ENCODE measurements at regions not wholly inside any gene's neighbourhood (a gene's known extent, or its start where the extent isn't known, plus 50 kb on each side); places are given as distances from the start of the nearest gene placed in this dataset.

DNA sequence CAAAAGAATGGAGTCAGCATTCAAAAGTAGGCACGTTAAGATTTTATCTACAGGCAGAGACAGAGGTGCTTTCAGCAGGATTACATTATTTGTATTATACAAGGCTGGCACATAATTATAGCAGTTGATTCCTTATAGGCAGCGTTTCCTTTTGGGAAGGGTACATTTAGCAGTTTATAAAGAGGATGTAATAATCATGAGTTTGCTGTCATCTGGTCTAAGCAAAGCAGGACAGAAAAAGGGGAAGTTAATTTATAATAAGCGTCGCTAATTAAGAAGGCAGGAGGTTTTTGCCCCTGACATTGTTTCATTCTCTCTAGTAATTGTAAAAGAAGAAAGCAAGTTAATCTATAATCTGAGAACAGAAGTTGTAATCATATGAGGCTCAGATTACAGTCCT lies 259.9 kb upstream of the MDGA2 start:
- Histone ChIP-seq H3K4me3 (no peak overlapping the region), H3K36me3 (no peaks in the 10 kb centered on the region), H3K27me3 (no peaks in the 10 kb centered on the region), H3K9me3 (no peaks in the 10 kb centered on the region), H3K4me1 (no peaks in the 10 kb centered on the region), H3K27ac (no peak overlapping the region)
- WGBS (ENCODE audit: insufficient coverage, low coverage, low lambda C conversion rate, missing lambda C conversion rate) = 39% methylated on average over 4 of the region's 4 CpGs
- DNase-seq (no peak), ATAC-seq (no peak)
- intact Hi-C loops (cut with DNase I) = no loop called here
- TF ChIP-seq POLR2A (IDR thresholded peaks at IDR 0.05) (no peak), CTCF (IDR thresholded peaks at IDR 0.05) (no peak)

DNA sequence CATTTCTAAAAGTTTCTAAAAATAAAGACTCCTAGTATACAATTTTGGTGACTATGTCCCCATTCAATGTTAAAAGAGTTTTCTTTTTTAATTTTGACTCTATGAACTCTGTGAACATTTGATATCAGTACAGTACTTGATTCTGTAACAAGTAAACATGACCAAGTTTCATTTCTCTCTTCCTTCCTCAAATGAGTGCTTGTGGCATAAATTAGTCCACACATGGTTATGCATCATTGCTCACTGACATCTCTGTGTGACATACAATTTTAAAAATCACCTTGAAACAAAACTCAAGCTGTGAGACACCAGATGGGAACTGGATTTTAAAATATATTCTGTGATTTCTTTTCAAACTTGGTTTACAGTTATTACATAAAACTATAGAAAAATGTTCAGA lies 253.9 kb upstream of the MDGA2 start:
- no peaks in the 10 kb centered on the region for H3K4me1 ChIP-seq
- no peak overlapping the region for H3K27ac ChIP-seq
- no peaks in the 10 kb centered on the region for H3K27me3 ChIP-seq
- TF ChIP-seq CTCF (IDR thresholded peaks at IDR 0.05) = no peak
- TF ChIP-seq POLR2A (IDR thresholded peaks at IDR 0.05) = no peak
- H3K36me3 ChIP-seq = no peaks in the 10 kb centered on the region
- ATAC-seq (no peak), DNase-seq (no peak)
- intact Hi-C loops (cut with DNase I) = no loop called here
- H3K9me3 ChIP-seq = no peaks in the 10 kb centered on the region
- H3K4me3 ChIP-seq = no peak overlapping the region

DNA sequence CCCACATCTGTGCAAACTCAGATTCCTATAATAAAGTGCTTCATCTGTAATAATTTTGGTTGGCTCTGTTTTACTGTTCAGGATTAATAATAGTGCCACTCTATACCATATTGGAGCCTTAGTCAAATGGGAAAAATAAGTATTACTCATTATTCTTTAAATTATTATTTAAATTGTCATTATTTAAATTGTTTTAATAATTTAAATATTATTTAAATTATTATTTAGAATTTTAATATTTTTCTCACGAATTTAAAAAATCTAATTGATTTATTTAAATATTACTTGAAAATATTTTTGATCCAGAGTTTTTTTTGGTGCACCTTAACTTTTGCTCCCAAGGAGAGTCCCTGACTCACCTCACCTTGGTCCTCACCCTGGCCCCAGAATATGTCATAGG lies 245.7 kb upstream of the MDGA2 start:
- intact Hi-C loops (cut with DNase I) = no loop called here
- H3K4me1 ChIP-seq = no peaks in the 10 kb centered on the region
- H3K27me3 ChIP-seq = no peaks in the 10 kb centered on the region
- 25% methylated on average over 1 of the region's 1 CpG for WGBS (ENCODE audit: insufficient coverage, low coverage, low lambda C conversion rate, missing lambda C conversion rate)
- H3K27ac ChIP-seq = no peak overlapping the region
- TF ChIP-seq CTCF (IDR thresholded peaks at IDR 0.05) = no peak
- no peak for TF ChIP-seq POLR2A (IDR thresholded peaks at IDR 0.05)
- H3K36me3 ChIP-seq = no peaks in the 10 kb centered on the region
- H3K9me3 ChIP-seq = no peaks in the 10 kb centered on the region
- ATAC-seq (no peak), DNase-seq (no peak)
- H3K4me3 ChIP-seq = no peak overlapping the region

GRCh38 chr14:47919997-47920396 lies 244.6 kb upstream of the MDGA2 start:
- TF ChIP-seq POLR2A (IDR thresholded peaks at IDR 0.05) (no peak), CTCF (IDR thresholded peaks at IDR 0.05) (no peak)
- Histone ChIP-seq H3K27ac (no peak overlapping the region), H3K36me3 (no peaks in the 10 kb centered on the region), H3K4me1 (no peaks in the 10 kb centered on the region), H3K4me3 (no peak overlapping the region), H3K9me3 (no peaks in the 10 kb centered on the region), H3K27me3 (no peaks in the 10 kb centered on the region)
- intact Hi-C loops (cut with DNase I) = no loop called here
- DNase-seq (peak in 1 of 3 donors; percentile 21), ATAC-seq (no peak)
- WGBS (ENCODE audit: insufficient coverage, low coverage, low lambda C conversion rate, missing lambda C conversion rate) = no CpG with 5 or more reads among the region's 6 CpGs

GRCh38 chr14:47919334-47919846 lies 244.0 kb upstream of the MDGA2 start:
- DNase-seq = peak in 1 of 3 donors; percentile 45
- intact Hi-C loops (cut with DNase I) = no loop called here
- Histone ChIP-seq H3K27ac (no peak overlapping the region), H3K4me3 (no peak overlapping the region), H3K27me3 (no peaks in the 10 kb centered on the region), H3K36me3 (no peaks in the 10 kb centered on the region), H3K4me1 (no peaks in the 10 kb centered on the region), H3K9me3 (no peaks in the 10 kb centered on the region)
- WGBS (ENCODE audit: insufficient coverage, low coverage, low lambda C conversion rate, missing lambda C conversion rate) = 74% methylated on average over 3 of the region's 8 CpGs
- TF ChIP-seq POLR2A (IDR thresholded peaks at IDR 0.05) (no peak), CTCF (IDR thresholded peaks at IDR 0.05) (no peak)
- ATAC-seq = no peak
